ENCODE measurements at regions not wholly inside any gene's neighbourhood (a gene's known extent, or its start where the extent isn't known, plus 50 kb on each side); places are given as distances from the start of the nearest gene placed in this dataset.

DNA sequence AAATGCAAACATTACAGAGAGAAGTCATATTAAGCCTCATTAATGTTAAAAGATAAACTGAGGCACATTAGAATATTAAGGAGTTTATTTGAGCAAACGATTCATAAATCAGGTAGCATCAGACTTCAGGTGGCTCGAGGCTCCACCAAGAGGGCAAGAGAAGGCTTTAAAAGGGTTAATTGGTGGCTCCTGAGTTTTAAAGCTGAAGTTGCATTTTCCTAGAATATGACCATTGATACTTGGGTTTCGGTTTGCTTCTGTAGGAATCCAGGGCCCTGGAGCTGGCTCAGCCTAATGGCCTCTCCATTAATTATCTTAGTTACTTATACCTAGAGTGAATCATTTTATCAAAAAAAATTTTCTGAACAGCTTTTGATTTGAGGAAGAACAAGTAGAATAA, 123.7 kb upstream of the NABP1 start:
- no peaks in the 10 kb centered on the region for H3K79me2 ChIP-seq (ENCODE audit: insufficient read depth, low read length)
- H3K9ac ChIP-seq (ENCODE audit: low read length), result no peak overlapping the region
- no peaks in the 10 kb centered on the region for H3K9me2 ChIP-seq (ENCODE audit: low read depth, low read length)
- H3K4me3 ChIP-seq (ENCODE audit: low read depth, low read length, poor library complexity, severe bottlenecking), result no peak overlapping the region
- no peak overlapping the region for H3K27ac ChIP-seq (ENCODE audit: low read depth, low read length, poor library complexity, severe bottlenecking)
- H3K4me2 ChIP-seq (ENCODE audit: low read length), result no peak overlapping the region
- no peaks in the 10 kb centered on the region for H3K9me3 ChIP-seq (ENCODE audit: low read length)
- H3K27me3 ChIP-seq (ENCODE audit: insufficient read depth, low read length), result no peaks in the 10 kb centered on the region
- H3K4me1 ChIP-seq (ENCODE audit: insufficient read depth, low read length, severe bottlenecking), result no peaks in the 10 kb centered on the region
- H3K36me3 ChIP-seq (ENCODE audit: insufficient read depth, low read length), result no peaks in the 10 kb centered on the region
- H4K20me1 ChIP-seq (ENCODE audit: insufficient read depth, low read length), result no peaks in the 10 kb centered on the region
- TF ChIP-seq EZH2 (IDR thresholded peaks at IDR 0.05; ENCODE audit: borderline replicate concordance, low read length) (no peak), CTCF (IDR thresholded peaks at IDR 0.05; ENCODE audit: low read length) (no peak)
- H3F3A ChIP-seq (ENCODE audit: insufficient read depth, low read length), result no peaks in the 10 kb centered on the region
- no peak overlapping the region for H2AFZ ChIP-seq (ENCODE audit: low read length)

GRCh38 chr2:191555092-191555742, 122.7 kb upstream of the NABP1 start:
- Histone ChIP-seq H3K4me1 (ENCODE audit: insufficient read depth, low read length, severe bottlenecking) (no peaks in the 10 kb centered on the region), H3K4me3 (ENCODE audit: low read depth, low read length, poor library complexity, severe bottlenecking) (no peak overlapping the region), H3F3A (ENCODE audit: insufficient read depth, low read length) (no peaks in the 10 kb centered on the region), H3K27ac (ENCODE audit: low read depth, low read length, poor library complexity, severe bottlenecking) (no peak overlapping the region), H3K9me2 (ENCODE audit: low read depth, low read length) (no peaks in the 10 kb centered on the region), H4K20me1 (ENCODE audit: insufficient read depth, low read length) (no peaks in the 10 kb centered on the region), H2AFZ (ENCODE audit: low read length) (no peak overlapping the region), H3K9me3 (ENCODE audit: low read length) (no peaks in the 10 kb centered on the region), H3K27me3 (ENCODE audit: insufficient read depth, low read length) (no peaks in the 10 kb centered on the region), H3K36me3 (ENCODE audit: insufficient read depth, low read length) (no peaks in the 10 kb centered on the region), H3K4me2 (ENCODE audit: low read length) (no peak overlapping the region), H3K79me2 (ENCODE audit: insufficient read depth, low read length) (no peaks in the 10 kb centered on the region), H3K9ac (ENCODE audit: low read length) (no peak overlapping the region)
- no peak for TF ChIP-seq EZH2 (IDR thresholded peaks at IDR 0.05; ENCODE audit: borderline replicate concordance, low read length)
- TF ChIP-seq CTCF (IDR thresholded peaks at IDR 0.05; ENCODE audit: low read length), result peak; percentile 75

DNA sequence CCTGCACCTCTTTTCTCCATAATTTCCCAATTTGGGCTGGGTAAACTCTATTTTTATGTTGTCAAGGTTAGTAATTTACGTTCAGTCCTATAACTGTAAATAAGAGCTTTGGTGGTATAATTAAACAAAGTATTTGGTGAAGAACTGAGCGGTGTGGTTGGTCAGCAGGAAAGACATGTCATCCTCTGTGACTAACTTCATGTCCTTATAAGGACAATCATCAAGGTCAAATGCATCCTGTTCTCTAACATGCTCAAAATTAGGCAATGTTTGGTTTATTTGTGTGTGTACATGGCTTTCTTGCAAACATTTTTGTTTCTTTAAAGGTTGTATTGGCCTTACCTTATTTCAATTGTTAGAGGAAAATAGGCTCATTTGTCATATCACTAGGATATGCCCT, 121.5 kb upstream of the NABP1 start:
- TF ChIP-seq CTCF (IDR thresholded peaks at IDR 0.05; ENCODE audit: low read length) (no peak), EZH2 (IDR thresholded peaks at IDR 0.05; ENCODE audit: borderline replicate concordance, low read length) (no peak)

More for the DNA sequence above, 121.5 kb upstream of the NABP1 start:
- Histone ChIP-seq H2AFZ (ENCODE audit: low read length) (no peak overlapping the region), H3K79me2 (ENCODE audit: insufficient read depth, low read length) (no peaks in the 10 kb centered on the region), H3K36me3 (ENCODE audit: insufficient read depth, low read length) (no peaks in the 10 kb centered on the region), H4K20me1 (ENCODE audit: insufficient read depth, low read length) (no peaks in the 10 kb centered on the region), H3K27me3 (ENCODE audit: insufficient read depth, low read length) (no peaks in the 10 kb centered on the region), H3K9me2 (ENCODE audit: low read depth, low read length) (no peaks in the 10 kb centered on the region), H3K27ac (ENCODE audit: low read depth, low read length, poor library complexity, severe bottlenecking) (no peak overlapping the region), H3K4me2 (ENCODE audit: low read length) (no peak overlapping the region), H3K9ac (ENCODE audit: low read length) (no peak overlapping the region), H3F3A (ENCODE audit: insufficient read depth, low read length) (no peaks in the 10 kb centered on the region), H3K4me3 (ENCODE audit: low read depth, low read length, poor library complexity, severe bottlenecking) (no peak overlapping the region), H3K9me3 (ENCODE audit: low read length) (no peaks in the 10 kb centered on the region), H3K4me1 (ENCODE audit: insufficient read depth, low read length, severe bottlenecking) (no peaks in the 10 kb centered on the region)
